ENCODE measurements at regions not wholly inside any gene's neighbourhood (a gene's known extent, or its start where the extent isn't known, plus 50 kb on each side); places are given as distances from the start of the nearest gene placed in this dataset.
A peak's percentile ranks its signal among the peaks of the same experiment; 100 is the strongest.
"Not testable (repeated sequence)": the region's sequence is repeated elsewhere in the genome, so short reads cannot be mapped to it uniquely, and the experiment has no call there.

DNA sequence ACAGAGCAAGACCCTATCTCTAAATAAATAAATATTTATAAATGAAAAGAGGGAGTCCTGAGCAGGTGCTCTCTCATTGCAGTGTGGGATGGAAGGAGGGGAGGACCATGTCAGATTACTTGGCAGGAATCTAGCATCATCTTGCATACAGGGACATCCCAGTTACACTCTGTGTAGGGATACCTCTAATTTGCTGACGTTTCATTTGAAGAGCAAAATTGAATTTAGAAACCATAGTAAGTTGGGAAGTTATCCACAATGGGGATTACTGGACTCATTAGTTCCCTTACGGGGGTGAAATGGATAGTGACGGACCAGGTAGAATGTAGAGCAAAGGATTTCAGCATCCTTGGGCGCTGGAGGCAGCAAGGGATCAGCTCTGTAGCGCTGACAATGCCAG is 52.1 kb downstream of the ARHGEF18 start:
- DNase-seq = no peak

DNA sequence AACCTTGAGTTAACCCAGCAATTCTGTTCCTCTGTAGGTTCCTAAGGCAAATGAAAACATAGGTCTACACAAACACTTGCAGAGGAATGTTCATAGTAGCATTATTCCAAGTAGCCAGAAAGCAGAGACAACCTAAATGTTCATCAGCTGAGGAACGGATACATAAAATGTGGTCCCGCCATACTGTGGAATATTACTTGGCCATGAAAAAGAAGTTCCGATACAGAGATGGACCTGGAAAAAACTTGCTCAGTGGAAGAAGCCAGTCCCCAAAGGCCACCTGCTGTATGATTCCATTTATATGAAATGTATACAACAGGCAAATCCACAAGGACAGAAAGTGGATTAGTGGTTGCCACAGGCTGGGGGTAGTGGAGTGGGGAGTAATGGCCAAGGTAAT is 53.0 kb downstream of the ARHGEF18 start:
- DNase-seq = no peak

DNA sequence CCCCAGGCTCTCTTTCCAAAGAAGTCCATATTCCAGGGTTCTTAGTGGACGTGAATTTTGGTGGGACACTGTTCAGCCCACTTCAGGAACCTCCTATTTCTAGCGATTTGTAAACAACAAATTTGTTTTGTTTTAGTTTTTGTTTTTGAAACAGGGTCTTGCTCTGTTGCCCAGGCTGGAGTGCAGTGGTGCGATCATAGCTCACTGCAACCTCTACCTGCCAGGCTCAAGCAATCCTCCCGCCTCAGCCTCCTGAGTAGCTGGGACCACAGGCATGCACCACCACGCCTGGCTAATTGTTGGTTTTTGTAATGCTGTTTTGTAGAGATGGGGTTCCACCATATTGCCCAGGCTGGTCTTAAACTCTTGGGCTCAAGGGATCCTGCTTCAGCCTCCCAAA is 56.7 kb downstream of the ARHGEF18 start:
- DNase-seq = not testable (repeated sequence)

DNA sequence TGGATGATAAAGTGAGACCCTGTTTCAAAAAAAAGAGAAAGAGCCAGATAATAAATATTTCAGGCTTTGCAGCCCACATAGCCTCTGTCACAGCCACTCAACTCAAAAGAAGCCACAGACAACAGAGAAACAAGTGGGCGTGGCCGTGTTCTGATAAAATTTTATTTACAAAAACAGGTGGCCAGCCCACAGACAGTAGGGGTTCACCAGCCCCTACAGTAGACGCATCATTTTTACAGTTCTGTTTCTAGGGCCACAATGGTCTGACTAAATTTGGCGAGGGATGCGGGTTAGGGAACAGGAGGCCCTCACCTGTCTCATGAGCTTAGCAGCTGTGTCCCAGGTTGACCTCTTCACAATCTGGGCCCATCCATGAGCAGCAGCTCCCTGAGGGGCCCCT is 59.5 kb downstream of the ARHGEF18 start:
- no peak for DNase-seq

DNA sequence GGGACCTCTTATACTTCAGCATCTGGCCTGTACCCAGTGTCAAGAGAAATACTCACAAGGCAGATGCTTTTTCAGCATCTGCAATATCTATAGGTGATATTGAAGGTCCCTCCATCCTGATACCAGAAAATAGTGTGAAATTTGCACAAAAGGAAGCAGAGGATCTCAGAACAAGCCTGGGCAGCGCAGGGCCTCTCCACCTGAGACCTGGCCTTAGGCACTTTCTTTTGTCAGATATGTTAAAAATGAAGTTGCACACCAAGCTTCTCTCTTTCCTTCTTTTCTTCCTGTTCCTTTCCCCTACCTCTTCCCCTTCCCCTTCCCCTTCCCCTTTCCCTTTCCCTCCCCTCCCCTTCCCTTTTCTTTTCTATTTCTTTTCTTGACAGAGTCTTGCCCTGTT is 62.2 kb downstream of the ARHGEF18 start:
- DNase-seq = no peak

DNA sequence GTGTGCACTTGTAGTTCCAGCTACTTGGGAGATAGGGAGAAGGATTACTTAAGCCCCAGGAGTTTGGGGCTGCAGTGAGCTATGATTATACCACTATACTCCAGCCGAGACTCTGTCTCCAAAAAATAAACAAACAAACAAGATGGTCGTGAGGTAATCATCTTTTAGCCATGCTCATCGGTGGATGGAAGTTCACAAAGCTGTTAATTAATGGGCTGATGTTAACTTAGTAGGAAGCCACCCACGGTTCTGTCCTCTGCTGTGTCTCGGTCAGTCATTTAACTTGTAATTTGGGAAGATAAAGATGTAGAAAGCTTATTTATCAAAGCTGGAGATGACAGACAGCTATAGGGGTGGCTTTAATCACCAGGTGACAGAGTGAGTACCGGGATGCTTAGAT is 64.9 kb downstream of the ARHGEF18 start:
- DNase-seq = no peak

DNA sequence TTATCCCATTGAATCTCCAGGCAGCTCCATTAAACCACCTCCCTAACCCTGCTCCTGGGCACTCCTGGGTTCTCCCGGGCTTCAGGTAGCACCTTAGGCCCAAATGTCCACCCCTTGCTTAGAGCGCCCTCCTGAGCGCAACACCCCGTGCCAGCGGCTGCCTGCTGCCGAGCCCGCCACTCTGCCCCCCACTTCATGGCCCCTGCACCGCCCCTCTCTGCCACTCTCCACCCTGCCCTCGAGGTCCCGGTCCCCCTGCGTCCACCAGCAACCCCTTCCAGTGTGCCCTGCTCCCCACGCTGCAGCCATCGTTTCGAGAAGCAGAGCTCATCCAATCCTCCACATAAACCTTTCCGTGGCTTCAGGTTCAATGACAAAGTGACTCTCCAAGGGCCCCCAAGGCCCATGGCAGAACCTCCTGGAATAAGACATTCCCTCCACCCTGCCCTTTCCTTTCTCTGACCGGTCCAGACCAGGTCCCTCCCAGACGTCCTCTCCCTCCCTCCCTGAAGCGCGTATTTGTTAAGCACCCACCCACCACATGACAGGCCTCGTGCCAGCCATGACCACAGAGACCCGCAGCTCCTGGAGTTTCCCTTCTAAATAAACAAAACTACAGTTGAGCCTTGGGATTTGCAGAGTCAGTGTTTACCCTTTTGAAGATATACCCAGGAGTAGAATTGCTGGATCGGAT is 66.6 kb downstream of the ARHGEF18 start:
- no peak for DNase-seq

DNA sequence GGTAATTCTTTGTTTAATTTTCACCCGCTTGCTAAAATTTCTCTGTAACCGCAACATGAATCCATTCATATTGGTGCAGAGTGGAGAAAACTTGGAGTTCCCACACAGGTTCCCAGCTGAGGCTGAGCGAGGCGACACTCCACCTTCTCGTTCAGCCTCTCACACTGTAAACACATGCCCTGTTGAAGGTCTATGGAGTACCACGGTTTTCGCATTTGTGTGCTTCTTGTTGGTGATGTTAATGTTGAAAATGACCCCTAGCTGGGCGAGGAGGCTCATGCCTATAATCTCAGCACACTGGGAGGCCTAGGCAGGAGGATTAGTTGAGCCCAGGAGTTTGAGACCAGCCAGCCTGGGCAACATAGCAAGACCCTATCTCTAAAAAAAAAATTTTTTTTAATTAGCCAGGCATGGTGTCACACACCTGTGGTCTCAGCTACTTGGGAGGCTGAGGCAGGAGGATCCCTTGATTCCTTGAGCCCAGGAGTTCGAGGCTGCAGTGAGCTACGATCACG is 67.2 kb downstream of the ARHGEF18 start:
- DNase-seq = peak; percentile 9

DNA sequence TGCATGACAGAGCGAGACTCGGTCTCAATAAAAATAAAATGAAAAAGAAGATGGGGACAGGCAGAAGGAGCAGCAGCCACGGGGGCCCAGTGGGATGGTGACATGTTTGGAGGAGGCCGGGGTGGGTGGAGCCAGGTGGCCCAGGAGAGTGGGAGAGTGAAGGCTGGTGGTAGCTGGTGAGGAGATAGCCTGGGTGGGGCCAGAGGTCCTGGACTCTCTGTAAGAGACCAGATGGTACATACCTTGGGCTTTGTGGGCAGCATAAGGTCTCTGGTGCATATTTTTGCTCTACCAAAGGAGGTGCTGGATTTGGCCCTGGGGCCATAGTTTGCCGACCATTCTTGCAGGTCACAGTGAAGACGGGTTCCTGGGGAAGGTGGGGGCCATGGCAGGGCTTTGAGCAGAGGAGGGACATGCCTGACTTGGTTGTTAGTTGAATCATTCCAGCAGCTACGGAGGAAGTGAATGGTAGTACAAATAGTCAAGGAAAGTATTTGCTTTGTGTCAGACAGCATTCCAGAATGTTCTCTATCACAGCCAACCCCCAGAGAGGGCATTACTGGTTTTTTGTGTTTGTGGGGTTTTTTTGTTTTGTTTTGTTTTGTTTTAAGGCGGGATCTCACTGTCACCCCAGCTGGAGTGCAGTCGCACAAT is 69.1 kb downstream of the ARHGEF18 start:
- no peak for DNase-seq

DNA sequence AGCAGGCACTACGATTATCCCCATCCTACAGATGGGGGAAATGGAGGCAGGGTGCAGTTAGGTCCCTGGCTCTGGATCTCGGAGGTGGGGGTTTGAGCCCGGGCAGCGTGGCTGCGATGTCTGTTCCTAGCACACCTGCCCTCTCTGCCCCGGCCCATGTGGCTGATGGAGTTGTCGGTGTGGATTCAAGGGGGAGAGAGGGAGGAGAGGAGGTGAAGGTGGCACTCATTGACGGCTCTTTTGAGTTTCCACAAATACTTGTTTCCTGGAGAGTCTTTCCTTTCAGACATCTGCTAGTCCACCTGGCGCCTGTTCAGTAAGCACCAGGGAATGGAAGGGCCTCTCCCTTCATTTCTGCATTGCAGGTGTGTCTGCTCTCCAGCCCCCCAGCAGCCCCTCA is 69.9 kb downstream of the ARHGEF18 start:
- no peak for DNase-seq

DNA sequence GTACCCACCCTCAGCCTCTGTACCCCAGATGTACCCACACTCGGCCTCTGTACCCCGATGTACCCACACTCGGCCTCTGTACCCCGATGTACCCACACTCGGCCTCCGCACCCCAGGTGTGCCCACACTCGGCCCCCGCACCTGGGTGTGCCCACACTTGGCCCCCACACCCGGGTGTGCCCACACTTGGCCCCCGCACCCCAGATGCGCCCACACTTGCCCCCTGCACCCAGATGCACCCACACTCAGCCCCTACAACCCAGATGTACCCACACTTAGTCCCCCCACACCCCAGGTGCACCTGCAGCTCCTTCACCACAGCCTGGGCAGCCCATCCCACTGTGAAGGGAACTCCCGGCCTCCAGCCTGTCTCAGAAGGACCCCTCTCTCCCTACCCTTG is 69.7 kb downstream of the PEX11G start:
- DNase-seq = no peak

DNA sequence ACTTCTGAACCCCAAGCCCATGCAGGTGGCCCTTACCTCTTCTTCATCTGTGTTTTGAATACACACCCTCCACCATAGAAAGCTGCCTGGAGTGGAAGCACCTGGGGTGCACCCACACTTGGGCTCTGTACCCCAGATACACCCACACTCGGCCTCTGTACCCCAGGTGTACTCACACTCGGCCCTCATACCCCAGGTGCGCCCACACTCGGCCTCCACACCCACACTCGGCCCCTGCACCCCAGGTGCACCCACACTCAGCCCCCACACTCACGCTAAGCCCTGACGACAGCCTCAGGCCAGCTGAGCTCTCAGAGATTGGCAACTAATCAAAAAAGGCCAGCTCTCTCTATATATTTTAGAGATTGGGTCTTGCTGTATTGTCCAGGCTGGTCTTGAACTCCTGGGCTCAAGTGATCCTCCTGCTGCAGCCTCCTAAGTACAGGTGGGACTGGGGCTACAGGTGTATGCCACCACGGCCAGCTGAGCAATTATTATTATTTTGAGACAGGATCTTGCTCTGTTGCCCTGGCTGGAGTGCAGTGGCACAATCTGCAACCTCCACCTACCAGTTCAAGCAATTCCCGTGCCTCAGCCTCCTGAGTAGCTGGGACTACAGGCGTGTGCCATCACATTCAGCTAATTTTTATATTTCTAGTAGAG is 68.9 kb downstream of the PEX11G start:
- no peak for DNase-seq

DNA sequence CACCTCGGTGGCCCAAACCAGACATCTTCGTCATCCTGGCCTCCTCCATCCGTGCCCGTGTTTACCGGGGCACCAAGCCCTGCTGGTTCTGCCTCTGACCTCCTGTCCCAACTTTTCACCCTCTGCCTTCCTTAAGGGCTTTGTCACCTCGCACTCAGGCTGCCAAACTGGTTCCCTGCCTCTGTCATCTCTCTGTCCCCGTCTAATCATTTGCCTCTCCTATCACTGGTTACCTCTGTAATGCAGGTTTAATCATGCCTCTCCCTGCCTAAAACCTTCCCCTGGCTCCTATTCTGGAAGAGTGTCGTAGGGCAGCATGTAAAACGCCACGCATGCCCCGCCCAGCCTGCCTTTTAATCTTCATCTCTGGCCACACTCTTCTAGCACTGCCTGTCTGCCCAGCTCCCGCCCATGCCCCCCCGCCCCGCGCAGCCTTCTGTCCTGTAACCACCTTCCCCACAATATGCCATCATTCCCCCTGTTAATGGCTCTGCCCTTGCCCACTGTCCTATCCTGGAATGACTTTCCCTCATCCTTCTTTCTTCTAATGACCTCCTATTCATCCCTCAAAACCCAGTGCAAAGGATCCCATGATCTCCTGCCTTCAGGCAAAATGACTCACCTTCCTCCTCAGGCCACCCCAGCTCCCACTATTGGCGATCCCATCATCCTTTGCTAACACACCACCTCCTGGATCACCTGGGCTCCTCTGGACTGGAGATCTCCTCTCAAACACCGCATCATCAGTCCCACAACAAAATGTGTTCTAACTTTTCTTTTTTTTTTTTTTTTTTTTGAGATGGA is 66.7 kb downstream of the PEX11G start:
- no peak for DNase-seq
